ENCODE measurements at regions not wholly inside any gene's neighbourhood (a gene's known extent, or its start where the extent isn't known, plus 50 kb on each side); places are given as distances from the start of the nearest gene placed in this dataset.
A peak's percentile ranks its signal among the peaks of the same experiment; 100 is the strongest.
"Not testable (repeated sequence)": the region's sequence is repeated elsewhere in the genome, so short reads cannot be mapped to it uniquely, and the experiment has no call there.

DNA sequence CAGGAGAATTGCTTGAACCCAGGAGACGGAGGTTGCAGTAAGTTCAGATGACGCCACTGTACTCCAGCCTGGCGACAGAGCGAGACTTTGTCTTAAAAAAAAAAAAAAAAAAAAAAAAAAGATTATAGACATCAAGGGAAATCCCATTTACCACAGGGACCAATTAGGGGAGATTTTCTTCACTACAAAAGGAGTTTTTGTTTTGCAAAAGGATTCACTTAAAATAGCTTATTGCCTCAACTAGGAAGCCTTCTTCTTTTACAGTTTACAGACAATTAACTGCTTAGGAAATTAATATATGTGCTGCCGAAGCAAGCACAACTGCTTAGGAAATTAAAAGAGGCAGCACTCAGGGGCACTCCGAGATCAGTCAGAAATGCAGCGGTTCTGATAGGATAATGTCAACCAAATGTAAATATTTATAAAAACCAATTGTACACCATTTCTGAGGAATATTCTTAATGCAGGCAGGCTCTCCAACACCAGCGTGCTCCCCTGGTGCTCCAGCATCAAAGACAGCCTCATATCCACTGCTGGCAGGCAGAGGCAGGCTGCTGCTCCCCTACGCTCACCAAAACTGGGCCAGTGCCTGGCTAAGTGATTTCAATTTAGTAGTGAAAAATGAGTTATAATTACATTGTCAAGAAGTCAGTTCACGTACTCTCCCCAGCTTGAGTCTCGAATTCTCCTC lies 107.9 kb upstream of the RAB4A start:
- no peak for DNase-seq

DNA sequence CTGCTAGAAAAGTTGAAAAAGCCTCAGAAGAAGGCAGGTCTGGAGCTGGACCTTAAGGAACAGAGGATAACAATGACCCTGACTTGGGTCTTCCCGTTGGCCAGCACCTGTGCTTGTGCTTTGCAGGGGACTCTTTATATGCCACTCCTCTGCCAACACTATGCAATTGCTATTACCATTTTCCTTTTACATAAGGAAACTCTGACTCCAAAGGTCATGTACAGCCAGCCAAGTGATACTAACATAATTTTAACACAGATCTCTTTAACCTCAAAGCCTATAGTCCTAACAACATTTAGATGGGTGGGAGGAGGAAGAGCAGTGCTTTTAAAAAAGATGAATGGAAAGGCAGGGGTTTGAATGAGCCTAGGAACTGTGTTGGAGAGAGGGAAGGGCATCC lies 106.6 kb upstream of the RAB4A start:
- no peak for DNase-seq

DNA sequence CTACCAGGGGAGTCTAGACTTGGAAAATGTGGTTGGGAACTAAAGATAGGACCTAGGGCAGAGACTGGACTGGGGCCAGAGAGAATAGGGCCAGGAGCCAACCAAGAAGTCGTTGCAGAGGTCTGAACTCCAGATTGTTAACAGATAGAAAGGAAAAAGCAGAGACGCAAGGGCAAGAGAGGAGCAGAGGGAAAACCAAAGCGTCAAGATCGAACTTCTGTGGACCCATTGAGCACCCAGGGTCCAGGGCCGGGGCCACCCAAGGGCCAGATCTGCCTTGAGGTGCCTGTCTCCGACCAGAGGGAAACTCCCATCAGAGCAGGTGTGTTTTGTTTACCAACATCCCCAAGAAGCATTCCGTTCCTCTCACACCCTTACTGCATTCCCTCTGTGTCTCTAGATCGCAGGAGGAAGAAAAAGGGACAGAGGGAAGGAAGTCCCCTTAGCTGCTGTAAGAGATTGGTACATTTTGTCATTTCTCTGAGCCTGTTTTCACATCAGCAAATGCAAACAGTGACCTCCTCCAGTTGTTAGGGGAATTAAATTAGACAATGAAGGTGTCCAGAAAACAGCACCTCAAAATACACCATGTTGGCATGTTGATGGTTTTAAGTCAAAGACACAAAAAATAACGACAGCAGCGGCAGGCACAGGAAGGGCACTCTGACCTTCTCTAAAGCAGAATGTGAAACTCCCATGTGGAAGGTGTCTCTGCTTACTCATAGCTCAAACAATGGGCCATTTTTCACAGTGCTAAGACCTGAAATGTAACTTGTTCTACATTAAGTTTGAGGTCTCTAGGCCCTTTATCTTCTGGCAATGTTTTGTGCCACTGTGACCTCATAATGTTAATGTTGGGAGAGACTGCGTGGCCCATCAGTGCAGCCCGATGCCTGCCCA lies 105.8 kb upstream of the RAB4A start:
- DNase-seq, result no peak

DNA sequence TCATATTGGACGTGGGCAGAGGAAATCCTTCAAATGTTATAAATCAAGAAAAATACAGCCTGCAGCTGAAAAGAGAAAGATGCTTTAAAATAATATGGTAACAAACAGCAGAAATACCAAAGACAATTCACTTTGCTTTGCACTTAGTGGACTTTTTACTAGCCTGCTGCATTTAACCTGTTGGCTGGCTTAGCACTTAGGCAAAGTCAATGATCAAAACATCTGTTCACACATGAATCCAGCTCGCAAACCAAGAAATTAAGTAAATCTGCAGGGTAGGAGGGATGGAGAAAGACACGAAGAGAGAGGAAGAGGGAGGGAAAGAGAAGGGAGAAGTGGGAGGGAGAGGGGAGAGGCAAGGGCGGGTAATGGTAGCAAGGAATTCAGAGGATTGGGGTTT lies 103.6 kb upstream of the RAB4A start:
- no peak for DNase-seq

DNA sequence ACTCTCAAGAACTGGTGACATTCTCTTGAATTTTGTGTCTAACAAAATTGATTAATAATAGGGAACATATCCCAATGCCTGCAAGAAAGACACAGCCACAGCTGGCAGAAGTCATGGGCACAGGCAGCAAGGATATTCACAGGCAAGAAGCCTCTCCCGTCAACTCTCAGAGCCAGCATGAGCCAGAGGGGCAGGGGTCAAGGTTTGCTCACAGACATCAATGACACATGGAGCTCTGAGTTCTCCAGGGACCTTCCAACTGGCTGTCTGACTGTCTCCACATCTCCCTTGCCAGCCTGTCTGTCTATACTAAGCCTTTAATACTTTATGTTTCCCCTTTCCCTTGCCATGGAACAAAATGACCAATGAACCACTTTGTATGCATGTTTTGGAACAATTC lies 101.5 kb upstream of the RAB4A start:
- DNase-seq, result peak; percentile 69

DNA sequence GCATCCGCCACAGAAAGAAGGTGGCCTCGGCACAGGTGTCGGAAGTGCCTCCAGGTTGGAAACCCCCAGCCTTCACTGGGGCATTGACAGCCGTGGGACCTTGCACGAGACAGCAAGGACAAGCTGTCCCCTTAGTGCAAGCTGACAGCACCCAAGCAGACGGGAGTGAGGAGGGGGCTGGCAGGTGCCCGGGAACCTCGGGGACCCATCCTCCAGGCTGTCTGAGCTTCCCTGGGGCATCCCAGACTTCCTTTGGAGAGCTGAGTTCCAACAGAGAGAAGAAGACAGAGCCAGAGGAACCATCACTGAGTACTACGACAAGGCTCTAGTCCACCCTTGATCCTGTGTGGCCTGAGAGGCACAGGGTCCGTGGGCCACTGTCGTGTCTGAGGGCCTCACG lies 100.6 kb upstream of the RAB4A start:
- DNase-seq, result no peak

DNA sequence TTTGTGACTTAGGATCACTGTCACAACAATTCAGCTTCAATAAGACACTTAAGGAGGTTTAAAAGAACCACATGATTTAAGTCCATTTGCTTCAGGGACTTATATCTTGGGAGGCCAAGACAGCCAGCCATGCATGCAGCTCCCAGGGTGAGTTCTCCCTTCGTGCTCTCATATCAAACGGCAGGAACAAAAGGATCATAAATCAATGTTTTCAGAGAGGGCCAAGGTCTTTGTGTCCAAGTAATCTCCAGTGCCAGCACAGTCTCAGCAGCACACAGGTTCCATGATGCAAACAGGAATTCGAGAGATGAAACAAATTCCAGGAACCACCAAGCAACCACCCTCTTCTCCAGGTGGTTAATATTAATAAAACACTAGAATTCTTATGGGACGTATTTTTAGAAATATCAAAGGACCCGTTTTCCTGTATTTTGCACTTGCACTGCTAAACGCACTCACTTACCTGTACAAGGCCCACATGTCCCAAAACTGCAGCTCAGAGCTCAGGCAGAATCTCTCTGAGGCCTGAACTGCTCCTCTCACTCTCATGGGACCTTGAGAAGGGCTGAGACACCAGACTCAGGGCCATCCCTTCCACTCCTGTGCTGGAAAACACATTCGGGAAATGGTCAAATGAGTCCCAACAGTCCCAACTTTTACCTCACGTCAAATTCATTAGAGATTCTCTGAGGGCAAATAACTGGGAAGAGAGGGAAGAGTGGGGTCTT lies 100.0 kb upstream of the RAB4A start:
- DNase-seq, result no peak

DNA sequence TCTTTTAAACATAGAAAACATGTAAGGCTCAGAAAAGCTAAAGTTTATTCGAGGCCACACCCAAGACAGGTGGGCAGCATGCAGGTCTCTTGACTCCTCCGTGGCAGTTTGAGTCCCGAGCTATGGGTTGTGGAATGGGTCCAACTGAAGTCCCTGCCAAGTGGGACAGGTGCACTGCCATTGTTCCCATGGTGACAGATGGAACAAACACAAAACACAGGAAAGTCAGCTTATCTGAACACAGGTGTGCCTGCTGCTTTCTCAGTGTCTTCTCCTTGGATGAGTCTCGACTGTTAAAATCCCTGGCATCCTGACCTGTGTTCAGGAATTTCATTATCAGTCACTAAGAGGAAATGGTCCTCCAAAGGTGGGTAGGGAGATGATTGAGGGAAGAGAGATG lies 99.0 kb upstream of the RAB4A start:
- no peak for DNase-seq

DNA sequence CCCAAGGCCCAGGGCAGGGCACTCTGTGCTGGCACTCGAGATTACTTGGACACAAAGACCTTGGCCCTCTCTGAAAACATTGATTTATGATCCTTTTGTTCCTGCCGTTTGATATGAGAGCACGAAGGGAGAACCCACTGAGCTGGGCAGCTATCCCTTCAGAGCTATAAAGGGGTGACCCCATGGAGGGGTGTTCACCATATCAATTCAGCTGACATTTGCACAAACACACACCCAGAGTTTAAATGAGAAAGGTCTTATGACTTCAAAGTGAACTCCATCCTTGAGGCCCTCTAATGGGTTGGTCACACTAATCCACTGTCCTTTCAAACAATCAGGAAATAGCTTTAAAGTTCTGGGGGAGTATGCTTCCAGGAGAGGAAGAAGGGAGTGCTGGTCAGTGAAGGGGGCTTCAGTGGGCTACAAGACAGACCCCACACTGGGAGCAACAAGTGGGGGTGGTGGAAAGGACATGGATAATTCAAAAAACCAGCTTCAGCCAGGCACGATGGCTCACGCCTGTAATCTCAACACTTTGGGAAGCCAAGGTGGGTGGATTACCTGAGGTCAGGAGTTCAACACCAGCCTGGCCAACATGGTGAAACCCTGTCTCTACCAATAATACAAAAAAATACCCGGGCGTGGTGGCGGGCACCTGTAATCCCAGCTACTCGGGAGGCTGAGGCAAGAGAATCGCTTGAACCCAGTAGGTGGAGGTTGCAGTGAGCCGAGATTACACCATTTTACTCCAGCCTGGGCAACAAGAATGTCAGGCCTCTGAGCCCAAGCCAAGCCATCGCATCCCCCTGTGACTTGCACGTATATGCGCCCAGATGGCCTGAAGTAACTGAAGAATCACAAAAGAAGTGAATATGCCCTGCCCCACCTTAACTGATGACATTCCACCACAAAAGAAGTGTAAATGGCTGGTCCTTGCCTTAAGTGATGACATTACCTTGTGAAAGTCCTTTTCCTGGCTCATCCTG lies 97.1 kb upstream of the RAB4A start:
- not testable (repeated sequence) for DNase-seq

DNA sequence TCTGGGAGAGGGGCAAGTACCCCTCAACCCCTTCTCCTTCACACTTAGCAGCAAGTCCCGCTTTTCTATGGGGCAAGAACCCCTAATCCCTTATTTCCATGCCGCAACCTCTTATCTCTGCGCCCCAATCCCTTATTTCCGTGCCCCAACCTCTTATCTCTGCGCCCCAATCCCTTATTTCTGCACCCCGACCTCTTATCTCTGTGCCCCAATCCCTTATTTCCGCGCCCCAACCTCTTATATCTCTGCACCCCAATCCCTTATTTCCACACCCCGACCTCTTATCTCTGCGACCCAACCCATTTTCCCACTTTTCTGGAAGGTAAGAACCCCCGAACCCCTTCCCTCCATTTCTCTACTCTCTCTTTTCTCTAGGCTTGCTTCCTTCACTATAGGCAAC lies 95.6 kb upstream of the RAB4A start:
- not testable (repeated sequence) for DNase-seq

DNA sequence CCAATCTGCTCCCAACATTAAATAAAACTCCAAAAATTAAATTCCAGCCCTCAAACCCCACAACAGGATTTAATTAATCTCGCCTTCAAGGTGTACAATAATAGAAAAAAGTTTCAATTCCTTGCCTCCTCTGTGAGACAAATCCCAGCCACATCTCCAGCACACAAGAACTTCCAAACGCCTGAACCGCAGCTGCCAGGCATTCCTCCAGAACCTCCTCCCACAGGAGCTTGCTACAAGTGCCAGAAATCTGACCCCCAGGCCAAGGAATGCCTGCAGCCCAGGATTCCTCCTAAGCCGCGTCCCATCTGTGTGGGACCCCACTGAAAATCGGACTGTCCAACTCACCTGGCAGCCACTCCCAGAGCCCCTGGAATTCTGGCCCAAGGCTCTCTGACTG lies 94.5 kb upstream of the RAB4A start:
- DNase-seq, result not testable (repeated sequence)

DNA sequence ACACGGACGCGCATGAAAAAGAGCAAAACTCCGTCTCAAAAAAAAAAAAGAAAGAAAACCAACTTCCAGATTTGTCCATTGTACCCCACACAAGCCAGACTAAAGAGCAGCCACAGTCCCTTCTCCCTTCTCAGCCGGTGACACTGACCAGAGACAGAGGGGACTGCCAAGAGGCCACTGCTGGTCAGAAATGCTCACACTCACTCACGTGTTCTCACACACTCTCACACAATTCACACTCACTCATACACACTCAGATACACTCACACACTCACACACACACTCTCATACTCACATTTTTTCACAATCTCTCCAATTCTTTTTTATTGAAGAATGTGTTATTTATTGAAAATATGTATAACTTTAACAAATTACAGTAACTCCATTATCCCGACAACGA lies 90.8 kb upstream of the RAB4A start:
- DNase-seq, result no peak

DNA sequence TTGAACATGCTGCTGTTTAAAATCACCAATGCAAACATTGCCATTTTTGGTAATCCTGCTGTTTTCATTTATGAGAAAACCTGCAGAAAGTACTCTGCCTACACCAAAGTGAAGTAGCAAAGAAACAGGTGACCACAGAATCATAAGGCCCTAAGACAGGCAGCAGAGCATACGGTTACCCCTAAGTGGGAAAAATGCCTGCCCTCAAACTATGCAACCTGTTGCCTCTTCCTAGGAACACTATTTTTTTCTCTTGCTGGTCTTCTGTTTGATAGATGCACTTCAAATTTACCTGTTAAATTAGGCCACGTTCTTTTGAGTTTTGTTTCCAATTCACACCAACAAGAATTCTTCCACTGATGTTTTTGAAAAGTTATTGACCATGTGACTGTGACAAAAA lies 89.5 kb upstream of the RAB4A start:
- DNase-seq, result no peak

DNA sequence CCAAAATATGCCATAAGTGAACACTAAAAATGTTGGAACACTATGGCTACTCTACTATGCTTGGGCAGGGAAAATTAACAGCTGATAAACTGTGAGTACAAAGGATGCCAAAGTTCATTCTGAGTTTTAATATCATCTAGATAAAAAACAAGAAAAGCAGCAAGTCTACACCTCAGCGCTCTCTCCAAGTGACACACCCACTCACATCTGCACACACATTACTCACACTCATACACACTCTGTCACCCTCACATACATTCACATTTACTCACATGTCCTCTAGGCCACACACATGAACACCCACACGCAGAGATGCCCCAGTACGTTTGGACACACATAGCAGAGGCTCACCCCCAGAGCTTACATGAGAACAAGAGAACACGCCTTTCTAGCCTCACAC lies 87.3 kb upstream of the RAB4A start:
- no peak for DNase-seq

DNA sequence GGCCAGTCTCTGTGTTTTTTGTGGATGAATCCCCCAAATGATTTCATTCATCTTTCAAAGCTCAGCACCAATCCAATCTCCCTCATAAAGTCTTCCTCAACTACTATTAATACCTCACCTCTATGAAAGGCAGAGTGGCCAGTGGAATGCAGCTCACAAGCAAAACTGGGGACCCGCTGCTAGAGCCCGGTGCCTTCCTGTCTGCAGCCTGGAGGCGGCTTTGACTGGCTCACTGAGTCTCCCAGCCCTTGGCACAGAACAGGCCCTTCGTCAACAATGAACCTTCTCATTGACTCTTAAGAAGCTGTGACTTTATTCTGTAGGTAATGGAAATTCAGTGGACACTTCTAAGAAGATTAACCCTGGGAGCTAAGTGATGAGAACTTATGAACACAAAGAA lies 86.8 kb upstream of the RAB4A start:
- DNase-seq, result no peak

DNA sequence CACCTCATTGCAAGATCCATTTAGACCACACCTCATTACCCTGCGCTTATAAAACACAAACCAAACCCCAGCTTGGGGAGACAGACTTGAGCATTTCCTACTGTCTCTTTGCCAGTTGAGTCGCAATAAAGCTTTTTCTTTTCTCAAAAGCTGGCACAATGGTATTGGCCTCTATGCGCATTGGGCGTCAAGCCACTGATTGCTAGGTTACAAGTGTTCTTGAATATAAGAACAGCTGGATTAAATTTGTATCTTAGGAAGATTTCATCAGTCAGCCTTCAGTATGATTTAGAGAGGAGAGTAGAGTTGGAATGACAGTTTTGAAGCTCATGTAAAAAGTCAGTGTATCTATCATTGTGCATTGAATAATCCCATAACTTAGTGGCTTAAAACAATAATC lies 84.9 kb upstream of the RAB4A start:
- DNase-seq, result no peak

DNA sequence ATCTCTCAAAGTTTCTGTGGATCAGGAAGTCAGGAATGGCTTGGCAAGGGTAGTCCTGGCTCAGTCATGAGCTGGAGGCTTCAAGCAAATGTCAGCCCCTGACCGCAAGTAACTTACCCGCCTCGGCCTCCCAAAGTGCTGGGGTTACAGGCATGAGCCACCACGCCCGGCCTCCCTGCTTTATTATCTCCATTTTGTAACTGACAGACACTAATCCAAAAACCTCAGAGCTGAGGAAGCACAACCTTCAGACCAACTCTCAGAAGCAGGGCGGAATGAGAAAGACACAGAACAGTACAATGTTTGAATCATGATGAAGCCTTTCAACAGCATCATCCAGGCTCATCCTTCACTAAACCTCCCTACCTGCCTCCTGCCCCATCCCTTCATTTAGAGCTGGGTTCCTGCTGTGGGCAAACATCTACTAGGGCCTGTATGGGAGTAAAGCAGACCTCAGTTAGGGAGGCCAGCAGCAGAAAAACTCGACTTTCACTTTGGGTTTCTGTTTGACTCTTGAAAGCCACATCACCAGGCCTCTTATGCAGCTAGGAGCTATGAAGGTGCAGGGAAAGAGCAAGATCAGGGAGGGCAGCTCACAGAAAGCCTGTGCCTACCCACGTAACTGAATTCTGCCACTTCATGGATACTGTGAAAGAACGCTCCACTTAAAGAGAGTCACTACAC lies 84.4 kb upstream of the RAB4A start:
- no peak for DNase-seq

DNA sequence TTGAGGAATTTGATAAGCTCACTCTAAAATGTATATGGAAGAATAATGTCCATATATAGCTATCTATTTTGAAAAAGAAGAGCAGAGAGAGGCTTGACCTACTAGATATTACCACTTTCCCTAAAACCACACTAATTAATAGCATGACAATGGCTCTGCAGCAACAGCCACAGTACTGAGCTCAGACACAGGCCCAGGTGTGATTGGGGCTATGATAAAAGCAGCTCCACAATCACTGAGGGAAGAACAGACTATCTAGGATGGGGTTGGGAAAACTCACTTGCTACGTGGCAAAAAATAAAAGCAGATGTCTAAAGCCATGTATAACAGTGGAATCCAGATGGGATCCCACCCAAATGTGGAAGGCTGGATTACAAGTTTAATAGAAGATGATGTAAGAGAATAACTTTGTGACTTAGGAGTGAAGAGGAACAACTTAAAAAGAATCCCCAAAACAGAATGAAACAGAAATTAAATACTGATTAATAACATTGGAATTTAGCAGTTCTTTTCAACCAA lies 80.8 kb upstream of the RAB4A start:
- no peak for DNase-seq

DNA sequence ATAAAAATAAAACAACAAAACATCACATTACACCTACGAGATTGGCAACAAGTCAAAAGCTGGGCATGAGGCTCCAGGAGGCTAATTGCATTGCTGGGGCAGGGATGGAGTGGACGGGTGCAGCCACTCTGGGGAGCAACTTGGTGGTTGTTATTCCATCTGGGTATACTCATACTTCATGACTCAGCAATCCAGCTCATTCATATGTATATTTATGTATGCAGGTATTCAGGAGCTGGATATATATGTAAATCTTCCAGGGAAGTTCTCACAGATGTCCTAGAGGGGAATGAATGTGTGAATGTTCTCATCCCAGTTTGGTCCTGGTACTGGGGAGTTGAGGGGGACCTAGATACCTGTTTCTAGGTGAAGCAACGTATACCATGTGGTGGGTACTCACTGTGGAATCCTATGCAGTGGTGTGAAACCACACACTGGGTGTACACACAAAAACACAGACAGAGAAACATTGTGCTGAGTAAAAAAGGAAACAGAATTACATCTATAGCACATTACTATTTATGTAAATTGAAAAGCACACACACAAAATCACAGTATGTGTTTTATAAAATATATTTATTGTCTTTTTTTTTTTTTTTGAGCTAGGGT lies 79.7 kb upstream of the RAB4A start:
- DNase-seq, result no peak

DNA sequence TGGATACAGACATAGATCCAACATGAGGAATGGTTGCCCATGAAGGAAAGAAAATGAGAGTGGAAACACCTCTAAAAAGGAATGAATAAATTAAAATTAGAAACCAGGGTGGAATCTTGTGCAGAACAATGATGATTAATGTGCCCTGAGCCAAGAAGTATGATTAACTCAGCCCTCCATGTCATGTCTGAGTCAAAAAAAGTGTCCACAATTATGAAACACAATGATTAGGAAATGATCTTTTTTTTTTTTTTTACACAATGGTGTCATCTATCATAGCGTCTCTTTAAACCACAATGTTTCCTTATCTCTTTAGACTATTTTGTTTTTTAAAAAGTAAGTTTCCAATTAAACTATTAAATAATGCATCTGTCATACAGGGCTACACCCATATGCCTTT lies 78.9 kb upstream of the RAB4A start:
- no peak for DNase-seq

DNA sequence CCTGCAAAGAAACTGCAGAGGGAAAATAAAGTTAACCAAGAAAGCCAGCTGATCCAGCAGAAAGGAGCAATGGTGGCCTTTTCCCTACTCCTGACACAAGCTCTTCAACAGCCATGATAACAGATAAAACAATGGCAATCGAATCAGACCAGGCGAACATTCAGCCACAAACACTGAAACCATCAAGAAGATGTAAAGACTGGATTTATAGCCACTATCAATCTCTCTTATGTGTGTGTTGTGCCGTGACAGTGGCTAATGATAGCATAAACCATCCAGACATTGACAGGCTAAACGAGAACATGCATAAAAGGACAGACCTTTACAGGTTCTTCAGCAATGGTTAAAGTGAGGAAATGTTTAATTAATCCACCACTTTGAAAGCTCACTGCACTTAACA lies 78.1 kb upstream of the RAB4A start:
- no peak for DNase-seq
